CD4-positive, alpha-beta T cell treated with Interleukin-21 for 1 hour (primary cell): ENCODE measurements at regions not wholly inside any gene's neighbourhood (a gene's known extent, or its start where the extent isn't known, plus 50 kb on each side); places are given as distances from the start of the nearest gene placed in this dataset.

Experiments
- DNase-seq: peaks from one replicate; pipeline ENCODE4 v3.0.0-alpha.2; 2020

DNA sequence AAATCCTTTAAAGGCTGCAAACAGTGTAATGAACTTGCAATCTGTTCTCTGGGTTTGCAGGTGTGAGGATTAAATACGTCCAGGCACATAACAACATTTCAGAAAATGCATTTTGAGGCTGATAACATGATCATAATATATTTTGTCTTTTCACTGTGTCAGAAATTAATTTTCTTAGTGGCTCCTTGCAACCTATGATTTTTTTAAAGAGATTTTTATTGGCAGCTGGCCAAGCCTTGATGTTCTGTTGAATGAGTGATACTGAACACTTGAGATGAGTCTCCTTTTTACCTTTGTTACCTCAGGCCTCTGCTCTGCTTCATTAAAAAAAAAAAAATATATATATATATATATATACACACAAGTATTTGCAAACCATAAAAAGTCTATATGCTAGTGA is 68.2 kb upstream of the TENM3 start:
- no peak for DNase-seq

DNA sequence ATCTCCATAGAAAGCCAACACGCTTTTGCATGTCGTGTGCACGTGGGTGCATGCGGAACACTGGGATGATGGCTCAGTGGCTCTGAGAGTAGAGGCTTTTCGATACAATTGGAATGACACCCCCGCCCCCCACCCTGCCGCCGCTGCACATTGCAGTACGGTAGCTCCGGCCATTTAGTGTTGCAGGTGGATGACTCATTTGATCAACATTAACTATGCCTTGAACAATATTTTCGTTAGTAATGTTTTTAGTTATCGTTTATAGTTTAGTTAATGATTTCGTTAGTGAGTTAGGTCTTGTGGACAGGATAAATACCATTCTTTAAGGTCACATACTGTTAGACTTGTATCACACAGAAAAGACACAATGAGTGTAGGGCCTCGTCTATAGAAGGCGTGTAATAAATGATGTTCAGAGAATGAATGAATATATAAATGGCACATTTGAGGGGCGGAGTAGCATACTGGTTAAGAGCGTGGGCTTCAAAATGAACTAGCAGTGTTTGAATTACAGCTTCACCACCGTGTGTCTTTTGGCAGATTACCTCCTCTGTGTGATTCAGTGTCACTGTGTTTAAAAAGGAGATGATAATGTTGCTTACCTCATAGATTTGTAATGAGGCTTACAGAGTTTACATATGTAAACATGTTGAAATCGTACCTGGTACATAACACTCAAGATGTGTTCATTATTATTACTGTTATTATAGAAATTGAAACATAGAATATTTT is 67.2 kb upstream of the TENM3 start:
- no peak for DNase-seq

DNA sequence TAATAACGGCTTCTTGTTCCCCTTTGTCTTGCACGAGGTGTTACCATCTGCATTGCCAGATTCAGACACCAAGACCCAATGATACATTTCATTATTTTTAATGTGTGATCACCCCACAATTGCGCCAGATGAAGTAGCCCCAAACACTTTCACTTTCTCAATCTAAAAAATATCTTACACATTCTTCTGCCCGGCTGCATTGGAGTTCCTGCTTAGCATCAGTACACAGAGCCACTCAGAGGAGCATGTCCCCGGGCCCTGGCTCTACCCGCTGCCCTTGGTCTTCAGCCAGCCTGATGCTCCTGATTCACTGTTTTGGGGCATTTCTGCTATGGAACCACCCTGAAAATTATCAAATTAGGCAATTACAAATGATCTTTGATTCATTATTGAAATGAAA is 66.0 kb upstream of the TENM3 start:
- no peak for DNase-seq

DNA sequence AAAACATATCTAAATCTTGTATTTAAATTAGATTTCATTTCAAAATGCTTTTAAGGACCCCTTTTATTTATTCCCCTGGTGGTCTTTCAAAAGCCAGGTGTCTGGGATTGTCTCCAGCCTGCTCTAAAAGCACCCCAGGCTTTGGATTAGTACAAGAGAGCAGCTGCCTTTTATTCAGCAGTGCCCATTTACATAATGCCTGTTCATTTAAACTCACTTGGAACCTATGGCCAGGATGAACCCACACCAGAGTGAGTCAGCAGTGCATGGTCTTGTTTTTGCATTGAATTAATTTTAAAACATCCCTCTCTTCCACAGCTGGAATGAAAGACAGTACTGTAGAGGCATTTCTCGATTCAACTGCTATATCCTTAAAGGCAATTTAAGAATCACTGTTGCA is 64.1 kb upstream of the TENM3 start:
- DNase-seq = no peak

DNA sequence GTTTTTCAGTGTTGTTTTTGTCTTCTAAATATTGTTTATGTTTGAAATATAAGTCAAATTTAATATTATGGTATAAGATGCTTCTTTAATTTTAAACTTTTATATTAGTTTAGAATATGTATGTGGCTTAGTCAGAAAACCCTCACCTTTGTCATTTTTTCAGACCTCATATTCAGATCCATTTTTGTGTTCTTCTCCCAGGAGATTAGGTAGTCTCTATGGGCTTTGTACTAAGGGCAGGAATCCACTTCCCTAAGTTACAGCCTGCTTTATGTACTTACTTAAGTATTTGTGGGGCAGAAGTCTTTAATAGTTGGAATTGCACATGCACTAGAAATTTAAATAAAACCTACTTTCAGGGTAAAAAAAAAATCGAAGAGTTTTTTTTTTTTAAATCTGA is 63.5 kb upstream of the TENM3 start:
- DNase-seq = no peak

DNA sequence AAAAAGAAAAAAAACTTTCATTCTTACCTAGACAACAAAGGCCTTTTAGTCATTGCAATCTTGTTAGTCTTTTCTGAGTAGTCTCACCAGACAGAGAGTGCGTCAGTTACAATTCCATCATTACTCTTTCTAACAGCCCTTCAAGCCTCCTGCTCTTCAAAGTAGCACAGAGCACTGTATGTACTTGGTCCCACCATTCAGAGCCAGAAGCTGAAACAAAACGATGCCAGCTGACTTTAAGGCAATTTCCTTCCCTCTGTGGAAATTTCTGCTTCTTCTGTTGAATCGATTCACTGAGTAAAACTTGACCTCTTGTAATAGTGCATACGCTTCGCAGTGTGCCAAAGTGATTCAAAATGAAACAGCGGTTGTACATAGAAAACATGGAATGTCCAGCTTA is 57.7 kb upstream of the TENM3 start:
- DNase-seq = no peak

DNA sequence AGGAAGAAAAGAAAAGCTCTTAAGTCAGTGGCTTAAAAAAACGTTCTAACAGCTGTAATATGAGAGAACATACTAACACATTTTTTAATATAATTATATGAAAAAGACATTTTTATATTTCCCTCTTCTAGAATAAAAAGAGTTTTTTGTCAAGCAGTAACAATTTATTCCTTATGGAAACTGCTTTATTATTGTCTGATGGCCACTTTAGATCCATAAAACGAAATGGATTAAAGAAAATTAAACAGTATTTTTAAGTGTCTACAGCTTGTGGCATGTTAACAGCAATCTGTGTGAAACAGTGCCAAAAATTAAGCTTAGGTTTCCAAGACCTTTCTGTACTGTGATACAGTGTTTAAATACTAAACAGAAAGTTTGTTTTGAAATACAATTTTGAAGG is 55.5 kb upstream of the TENM3 start:
- no peak for DNase-seq

DNA sequence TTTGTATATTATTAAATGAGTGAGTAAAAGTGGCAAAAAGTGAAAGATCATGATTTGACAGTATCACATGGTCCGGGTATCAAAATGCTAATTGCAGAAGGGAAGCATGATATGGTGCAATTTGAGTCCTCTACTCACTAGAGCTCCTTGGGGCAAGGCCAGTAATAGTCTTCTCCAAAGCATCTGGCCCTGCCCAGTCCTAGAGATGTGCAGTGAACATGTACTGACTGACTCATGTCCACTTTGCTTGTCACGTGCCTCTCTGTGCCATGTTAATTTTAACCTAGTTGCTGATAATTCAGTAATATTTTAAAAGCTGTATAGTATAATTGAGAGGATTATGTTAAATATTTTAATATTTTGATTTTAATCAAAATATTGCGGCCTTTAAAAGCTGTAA is 54.6 kb upstream of the TENM3 start:
- DNase-seq = no peak

DNA sequence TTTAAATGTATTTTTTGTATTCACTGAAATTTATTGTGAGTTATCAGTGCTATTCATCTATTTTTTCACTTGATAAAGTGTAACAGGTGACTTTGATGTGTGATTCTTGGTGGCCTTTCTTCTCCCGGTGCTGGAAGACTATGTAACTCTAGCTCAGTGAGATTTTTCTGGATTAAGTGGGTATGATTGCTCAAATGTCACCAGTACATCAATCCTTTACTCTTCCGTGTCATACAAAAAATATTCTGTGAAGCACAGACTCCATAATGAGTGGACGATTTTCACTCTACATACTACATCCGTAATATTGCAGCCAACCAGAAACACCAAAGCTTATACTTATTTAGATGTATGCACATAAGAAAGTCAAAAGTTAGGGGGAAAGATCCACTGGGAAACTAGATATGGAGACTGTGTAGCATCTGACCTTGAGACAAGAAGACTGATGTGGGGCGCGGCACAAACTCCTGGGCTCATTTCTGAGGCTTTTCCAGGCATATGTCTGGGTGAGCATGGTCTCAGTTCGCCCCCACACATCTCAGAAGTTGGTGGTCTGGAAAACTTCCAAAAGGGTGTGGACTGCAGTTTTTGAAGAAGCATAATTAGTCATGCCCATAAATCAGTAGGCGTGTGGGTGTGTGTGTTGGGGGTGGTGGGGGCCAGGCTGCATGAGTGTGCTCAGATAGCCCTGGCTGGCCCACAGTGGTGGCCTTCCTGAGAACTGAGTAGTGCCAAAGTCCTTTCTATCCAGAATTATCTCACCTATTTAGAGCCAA is 53.9 kb upstream of the TENM3 start:
- no peak for DNase-seq

DNA sequence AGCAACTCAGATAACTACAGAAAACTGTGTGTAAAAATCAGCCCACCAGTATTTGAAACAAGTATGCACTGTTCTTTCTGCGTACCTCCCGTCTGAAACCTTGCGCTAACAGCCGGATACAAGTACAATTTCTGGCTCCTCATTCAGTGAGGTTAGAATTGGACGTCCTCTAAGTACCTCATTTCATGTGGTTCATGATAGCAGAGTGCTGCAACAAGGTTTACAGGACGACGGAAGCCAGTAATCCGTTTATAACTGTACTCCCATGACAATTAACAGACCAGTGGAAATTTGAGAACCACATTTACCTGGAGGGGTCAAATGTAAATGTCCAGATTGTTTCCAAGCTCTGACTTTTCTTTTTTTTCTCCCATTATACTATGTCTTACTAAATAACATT is 52.9 kb upstream of the TENM3 start:
- DNase-seq = no peak

DNA sequence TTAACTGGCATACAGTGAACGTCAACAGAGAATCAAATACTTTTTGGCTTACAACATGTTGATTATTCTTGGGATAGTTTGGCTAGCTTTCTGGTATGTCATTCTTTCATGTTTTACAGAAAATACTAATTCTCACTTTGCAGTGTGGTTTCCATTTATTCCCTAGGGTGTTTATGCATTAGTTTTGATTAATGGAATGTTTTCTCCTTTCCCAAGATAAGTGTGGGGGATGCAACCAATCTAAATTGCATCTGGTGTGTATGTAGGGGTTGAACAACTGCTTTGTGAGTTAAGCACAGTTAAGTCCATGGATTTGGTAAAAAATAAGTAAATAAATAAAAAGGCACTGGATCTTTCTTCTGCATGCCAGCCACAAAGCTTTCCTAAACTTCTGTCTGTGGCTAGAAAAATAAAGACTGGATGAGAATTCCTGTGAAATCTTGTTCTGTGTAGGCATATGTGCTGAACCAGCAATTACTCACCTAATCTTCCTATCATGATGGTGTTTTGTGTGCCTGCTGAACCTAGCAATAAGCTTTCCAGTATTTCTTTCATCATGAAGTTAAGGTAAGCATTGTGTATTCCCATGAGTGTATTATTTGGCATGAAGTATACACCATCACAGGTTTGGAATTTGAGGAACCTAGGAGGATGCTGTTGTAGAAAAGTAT is 50.6 kb upstream of the TENM3 start:
- no peak for DNase-seq

DNA sequence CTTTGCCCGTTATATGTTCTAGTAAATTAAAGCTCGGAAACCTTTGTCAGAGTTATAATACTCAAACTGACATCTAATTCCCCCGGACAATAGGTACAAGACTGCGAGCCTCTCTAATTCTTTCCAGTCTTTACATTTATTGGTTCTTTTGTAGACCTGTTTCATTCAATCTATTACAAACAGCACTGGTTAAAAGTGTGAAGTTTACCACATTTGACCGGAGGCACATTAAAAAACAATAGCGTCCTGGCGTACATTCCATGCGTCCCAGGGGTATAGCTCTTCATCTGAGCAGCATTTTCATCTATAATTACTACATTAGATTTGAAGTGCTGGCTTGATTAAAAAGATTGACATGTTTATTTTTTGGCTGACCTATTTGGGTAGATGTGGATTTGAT is 49.9 kb upstream of the TENM3 start:
- no peak for DNase-seq
